Hepatocyte (in vitro differentiated cells): ENCODE measurements at regions not wholly inside any gene's neighbourhood (a gene's known extent, or its start where the extent isn't known, plus 50 kb on each side); places are given as distances from the start of the nearest gene placed in this dataset.

ENCODE experiments used
- CTCF ChIP-seq: fragments of 200-600 bp; sonication (generic); IDR thresholded peaks from 2 replicates; pipeline ENCODE4 v1.5.1; 2016; ENCODE audit warnings: antibody characterized with exemption, mild to moderate bottlenecking; ENCODE audit not compliant: poor library complexity
- EZH2 ChIP-seq: fragments of 200-600 bp; sonication (generic); IDR thresholded peaks from 2 replicates; pipeline ENCODE4 v1.6.1; 2016; ENCODE audit warnings: antibody characterized with exemption, mild to moderate bottlenecking, borderline replicate concordance

- TF ChIP-seq EZH2 = no peak
- no peak for TF ChIP-seq CTCF
These were observed 102.8 kb upstream of the MUCL1 start for GRCh38 chr12:54751493-54751892.
